GM23338 (cell line): ENCODE measurements at regions not wholly inside any gene's neighbourhood (a gene's known extent, or its start where the extent isn't known, plus 50 kb on each side); places are given as distances from the start of the nearest gene placed in this dataset.

ENCODE experiments used
- EZH2phosphoT487 ChIP-seq: fragments of 200-600 bp; sonication (generic); IDR thresholded peaks from one replicate; pipeline ENCODE4 v1.8.1; 2018; ENCODE audit warnings: antibody characterized with exemption; ENCODE audit not compliant: unreplicated experiment
- TF ChIP-seq, protein P1 (sequence below): IDR thresholded peaks from one replicate; pipeline ENCODE4 v1.6.1; 2018; ENCODE audit warnings: antibody characterized with exemption; ENCODE audit not compliant: unreplicated experiment
- TF ChIP-seq, protein P2 (sequence below), 2 experiments: fragments of 200-600 bp in 1 of 2; sonication (generic) in 1 of 2; conservative IDR thresholded peaks; 2 replicates each; pipeline versions ENCODE4 v1.5.1 to v1.6.1; 2016 to 2017; ENCODE audit warnings: antibody characterized with exemption in 2 of 2, low read depth in 2 of 2, mild to moderate bottlenecking in 2 of 2, moderate library complexity in 1 of 2

DNA sequence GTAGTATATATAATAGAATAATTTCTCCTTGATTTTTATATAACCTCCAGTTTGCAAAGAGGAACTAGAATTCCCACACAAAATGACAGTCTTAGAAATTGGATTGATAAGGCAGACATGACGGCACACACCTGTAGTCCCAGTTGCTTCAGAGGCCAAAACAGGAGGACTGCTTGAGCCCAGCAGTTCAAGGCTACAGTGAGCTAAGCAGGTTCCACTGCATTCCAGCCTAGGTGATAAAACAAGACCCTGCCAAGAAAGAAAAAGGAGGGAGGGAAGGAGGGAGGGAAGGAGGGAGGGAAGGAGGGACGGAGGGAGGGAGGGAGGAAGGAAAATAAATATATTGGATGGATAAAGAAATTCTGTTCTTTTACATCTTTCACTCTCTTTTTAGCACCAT is 77.6 kb upstream of the SASH1 start:
- TF ChIP-seq, protein P1, sequence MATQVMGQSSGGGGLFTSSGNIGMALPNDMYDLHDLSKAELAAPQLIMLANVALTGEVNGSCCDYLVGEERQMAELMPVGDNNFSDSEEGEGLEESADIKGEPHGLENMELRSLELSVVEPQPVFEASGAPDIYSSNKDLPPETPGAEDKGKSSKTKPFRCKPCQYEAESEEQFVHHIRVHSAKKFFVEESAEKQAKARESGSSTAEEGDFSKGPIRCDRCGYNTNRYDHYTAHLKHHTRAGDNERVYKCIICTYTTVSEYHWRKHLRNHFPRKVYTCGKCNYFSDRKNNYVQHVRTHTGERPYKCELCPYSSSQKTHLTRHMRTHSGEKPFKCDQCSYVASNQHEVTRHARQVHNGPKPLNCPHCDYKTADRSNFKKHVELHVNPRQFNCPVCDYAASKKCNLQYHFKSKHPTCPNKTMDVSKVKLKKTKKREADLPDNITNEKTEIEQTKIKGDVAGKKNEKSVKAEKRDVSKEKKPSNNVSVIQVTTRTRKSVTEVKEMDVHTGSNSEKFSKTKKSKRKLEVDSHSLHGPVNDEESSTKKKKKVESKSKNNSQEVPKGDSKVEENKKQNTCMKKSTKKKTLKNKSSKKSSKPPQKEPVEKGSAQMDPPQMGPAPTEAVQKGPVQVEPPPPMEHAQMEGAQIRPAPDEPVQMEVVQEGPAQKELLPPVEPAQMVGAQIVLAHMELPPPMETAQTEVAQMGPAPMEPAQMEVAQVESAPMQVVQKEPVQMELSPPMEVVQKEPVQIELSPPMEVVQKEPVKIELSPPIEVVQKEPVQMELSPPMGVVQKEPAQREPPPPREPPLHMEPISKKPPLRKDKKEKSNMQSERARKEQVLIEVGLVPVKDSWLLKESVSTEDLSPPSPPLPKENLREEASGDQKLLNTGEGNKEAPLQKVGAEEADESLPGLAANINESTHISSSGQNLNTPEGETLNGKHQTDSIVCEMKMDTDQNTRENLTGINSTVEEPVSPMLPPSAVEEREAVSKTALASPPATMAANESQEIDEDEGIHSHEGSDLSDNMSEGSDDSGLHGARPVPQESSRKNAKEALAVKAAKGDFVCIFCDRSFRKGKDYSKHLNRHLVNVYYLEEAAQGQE, result no peak
- TF ChIP-seq, protein P2, sequence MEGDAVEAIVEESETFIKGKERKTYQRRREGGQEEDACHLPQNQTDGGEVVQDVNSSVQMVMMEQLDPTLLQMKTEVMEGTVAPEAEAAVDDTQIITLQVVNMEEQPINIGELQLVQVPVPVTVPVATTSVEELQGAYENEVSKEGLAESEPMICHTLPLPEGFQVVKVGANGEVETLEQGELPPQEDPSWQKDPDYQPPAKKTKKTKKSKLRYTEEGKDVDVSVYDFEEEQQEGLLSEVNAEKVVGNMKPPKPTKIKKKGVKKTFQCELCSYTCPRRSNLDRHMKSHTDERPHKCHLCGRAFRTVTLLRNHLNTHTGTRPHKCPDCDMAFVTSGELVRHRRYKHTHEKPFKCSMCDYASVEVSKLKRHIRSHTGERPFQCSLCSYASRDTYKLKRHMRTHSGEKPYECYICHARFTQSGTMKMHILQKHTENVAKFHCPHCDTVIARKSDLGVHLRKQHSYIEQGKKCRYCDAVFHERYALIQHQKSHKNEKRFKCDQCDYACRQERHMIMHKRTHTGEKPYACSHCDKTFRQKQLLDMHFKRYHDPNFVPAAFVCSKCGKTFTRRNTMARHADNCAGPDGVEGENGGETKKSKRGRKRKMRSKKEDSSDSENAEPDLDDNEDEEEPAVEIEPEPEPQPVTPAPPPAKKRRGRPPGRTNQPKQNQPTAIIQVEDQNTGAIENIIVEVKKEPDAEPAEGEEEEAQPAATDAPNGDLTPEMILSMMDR (conservative IDR thresholded peaks at IDR 0.05; ENCODE audit: low read depth in 2 of 2), result no peak
- TF ChIP-seq EZH2phosphoT487, result no peak
